Fibroblast of villous mesenchyme (primary cell): ENCODE measurements at regions not wholly inside any gene's neighbourhood (a gene's known extent, or its start where the extent isn't known, plus 50 kb on each side); places are given as distances from the start of the nearest gene placed in this dataset.

Experiments
- DNase-seq: peaks from one replicate; pipeline ENCODE4 v3.0.0-alpha.2; 2010; ENCODE audit warnings: low read depth
- H3K4me3 ChIP-seq: 2 replicates; pipeline ENCODE4 v1.5.1; 2011; ENCODE audit warnings: low read depth, mild to moderate bottlenecking, low read length
- CTCF ChIP-seq: IDR thresholded peaks from 2 replicates; pipeline ENCODE4 v1.5.1; 2012; ENCODE audit warnings: low read depth, mild to moderate bottlenecking, low read length; ENCODE audit not compliant: insufficient read depth

GRCh38 chr4:83213640-83214039, 71.0 kb downstream of the COQ2 start:
- no peak for TF ChIP-seq CTCF
- DNase-seq = no peak
- no peak overlapping the region for H3K4me3 ChIP-seq

- no peak overlapping the region for H3K4me3 ChIP-seq
- DNase-seq = no peak
- TF ChIP-seq CTCF = no peak
Observed at GRCh38 chr4:83212041-83212851, 72.4 kb downstream of the COQ2 start.

GRCh38 chr4:83209419-83209818, 75.2 kb downstream of the COQ2 start:
- no peak for DNase-seq
- TF ChIP-seq CTCF = no peak
- no peak overlapping the region for H3K4me3 ChIP-seq

GRCh38 chr4:83208371-83209365, 75.9 kb downstream of the COQ2 start:
- no peak for TF ChIP-seq CTCF
- peak; percentile 7 for DNase-seq
- H3K4me3 ChIP-seq = no peak overlapping the region

GRCh38 chr4:83207497-83208101, 77.0 kb downstream of the COQ2 start:
- no peak for TF ChIP-seq CTCF
- no peak overlapping the region for H3K4me3 ChIP-seq
- peak; percentile 66 for DNase-seq

- no peak for DNase-seq
- H3K4me3 ChIP-seq = no peak overlapping the region
- TF ChIP-seq CTCF = no peak
Observed at GRCh38 chr4:83205760-83206159, 78.8 kb downstream of the COQ2 start.
